Sciatic nerve (tissue), 2 donors: ENCODE measurements at regions not wholly inside any gene's neighbourhood (a gene's known extent, or its start where the extent isn't known, plus 50 kb on each side); places are given as distances from the start of the nearest gene placed in this dataset.
"Not testable (repeated sequence)": the region's sequence is repeated elsewhere in the genome, so short reads cannot be mapped to it uniquely, and the experiment has no call there.

Experiments used
- ATAC-seq: fragments of 200-7000 bp; cut with Tn5 transposase; one replicate; pipeline ENCODE4 v1.9.1; 2020; ENCODE audit warnings: mild to moderate bottlenecking, moderate library complexity
- DNase-seq: peaks from one replicate; pipeline ENCODE4 v3.0.0-alpha.2; 2020; ENCODE audit warnings: low spot score
- intact Hi-C: fragments of 100-400 bp; cut with DNase I; formaldehyde crosslinking; loops from one replicate; pipeline ENCODE4 v1.14.2; 2022
- donor health status: DM: no; HTN: no; CAD: no.
- donor health status: DM: no; HTN: no; CAD: no.

DNA sequence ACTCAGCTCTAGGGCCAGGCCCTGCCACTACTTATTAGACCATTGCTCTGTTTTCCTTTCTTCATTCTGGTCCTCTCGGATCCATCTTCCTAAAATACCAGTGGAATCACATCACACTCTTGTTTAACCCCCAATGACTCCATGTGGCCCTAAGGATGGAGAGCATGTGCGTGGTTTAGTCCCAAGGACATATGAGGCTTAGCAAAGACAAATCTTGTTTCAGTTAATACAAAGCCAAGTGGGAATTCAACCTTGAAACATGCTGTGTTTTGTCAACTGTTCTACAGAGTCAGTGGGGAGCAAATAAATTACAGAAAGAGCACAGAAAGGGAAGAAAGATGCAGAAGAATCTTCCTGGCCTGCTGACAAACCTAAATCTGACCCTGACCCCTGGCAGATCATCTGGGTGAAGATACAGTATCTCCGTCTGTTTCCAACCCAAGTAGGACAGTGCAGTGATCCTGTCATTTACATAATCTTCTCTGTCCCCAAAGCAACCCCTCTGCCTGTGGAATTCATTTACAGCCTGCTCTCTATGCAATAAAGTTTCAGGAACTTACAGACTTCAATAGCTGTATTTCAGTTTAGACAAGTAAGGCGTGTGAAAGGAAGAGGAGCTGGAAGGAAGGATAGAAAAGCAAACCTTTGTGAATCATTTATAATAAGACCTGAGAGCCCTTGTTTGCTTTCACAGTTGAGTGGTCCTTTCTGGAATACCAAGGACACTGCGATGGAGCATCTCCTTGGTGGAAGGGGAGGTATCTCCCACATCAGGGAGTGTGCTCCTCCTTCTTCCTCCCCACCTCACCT, 144.0 kb downstream of the THBS2 start:
- DNase-seq (no peak), ATAC-seq (peak; percentile 81)
- intact Hi-C loops = no loop called here

DNA sequence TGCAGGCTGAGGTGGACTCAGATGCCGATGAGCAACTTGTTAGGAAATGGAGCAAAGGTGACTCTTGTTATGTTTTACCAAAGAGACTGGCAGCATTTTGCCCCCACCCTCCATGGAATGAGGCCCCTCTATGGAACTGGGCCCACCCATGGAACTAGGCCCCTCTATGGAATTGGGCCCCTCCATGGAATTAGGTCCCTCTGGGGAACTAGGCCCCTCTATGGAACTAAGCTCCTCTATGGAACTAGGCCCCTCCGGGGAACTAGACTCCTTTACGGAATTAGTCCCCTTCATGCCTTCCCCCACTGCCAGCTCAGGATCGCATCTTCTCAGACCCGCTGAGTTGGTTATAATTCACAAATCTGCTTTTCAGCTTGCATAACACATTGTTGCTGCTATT, 144.9 kb downstream of the THBS2 start:
- no peak for ATAC-seq
- intact Hi-C loops = no loop called here
- DNase-seq = no peak

DNA sequence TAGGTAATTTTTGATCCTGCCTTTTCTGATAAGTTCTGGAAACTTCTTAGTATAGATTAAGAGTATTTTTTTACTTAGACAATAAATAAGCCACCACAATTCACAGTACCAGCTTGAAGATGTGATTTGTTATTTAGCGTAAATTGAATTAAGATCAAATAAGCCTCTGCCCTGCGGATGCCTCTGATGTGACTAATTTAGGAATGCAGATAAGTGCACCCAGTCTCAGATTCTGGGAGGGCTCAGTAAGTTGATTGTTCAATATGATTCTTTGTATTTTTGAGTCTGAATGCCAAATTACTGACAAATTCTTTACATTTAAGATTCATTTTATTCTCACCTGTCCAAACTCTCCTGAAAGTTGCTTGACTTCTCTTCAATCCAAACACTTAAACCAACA, 147.5 kb downstream of the THBS2 start:
- no peak for ATAC-seq
- no peak for DNase-seq
- intact Hi-C loops = no loop called here

DNA sequence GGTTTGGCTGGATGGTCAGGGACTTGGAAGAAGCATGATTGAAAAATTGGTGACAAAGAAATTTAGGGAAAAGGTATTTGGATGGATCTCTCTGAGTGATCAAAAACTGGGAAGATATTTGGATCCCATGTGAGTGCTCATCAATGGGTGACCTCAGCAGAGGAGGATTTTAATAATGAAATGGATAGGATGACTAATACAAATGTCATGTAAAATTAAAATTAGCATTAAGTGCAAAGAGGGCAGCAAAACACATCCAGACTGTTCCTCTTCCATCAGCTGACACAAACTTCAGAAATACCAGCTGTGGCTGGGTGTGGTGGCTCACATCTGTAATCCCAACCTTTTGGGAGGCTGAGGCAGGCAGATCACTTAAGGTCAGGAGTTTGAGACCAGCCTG, 151.7 kb downstream of the THBS2 start:
- DNase-seq (no peak), ATAC-seq (no peak)
- intact Hi-C loops = no loop called here

DNA sequence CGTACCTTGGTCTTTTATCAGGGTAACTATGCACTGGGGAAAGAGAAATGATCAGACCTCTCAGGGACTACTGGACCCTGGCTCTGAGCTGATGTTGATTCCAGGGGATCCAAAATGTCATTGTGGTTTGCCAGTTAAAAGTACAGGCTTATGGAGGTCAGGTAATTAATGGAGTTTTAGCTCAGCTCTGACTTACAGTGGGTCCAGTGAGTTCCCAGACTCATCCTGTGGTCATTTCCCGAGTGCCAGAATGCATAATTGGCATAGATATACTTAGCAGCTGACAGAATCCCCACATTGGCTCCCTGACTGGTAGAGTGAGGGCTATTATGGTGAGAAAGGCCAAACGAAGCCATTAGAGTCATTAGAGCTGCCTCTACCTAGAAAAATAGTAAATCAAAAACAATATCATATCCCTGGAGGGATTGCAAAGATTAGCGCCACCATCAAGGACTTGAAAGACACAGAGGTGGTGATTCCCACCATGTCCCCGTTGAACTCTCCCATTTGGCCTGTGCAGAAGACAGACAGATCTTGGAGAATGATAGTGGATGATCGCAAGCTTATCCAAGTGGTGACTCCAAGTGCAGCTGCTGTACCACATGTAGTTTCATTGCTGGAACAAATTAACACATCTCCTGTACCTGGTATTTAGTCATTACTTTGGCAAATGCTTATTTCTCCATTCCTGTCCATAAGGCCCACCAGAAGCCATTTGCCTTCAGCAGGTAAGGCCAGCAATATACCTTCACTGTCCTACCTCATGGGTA, 152.4 kb downstream of the THBS2 start:
- DNase-seq (no peak), ATAC-seq (no peak)
- intact Hi-C loops = no loop called here

DNA sequence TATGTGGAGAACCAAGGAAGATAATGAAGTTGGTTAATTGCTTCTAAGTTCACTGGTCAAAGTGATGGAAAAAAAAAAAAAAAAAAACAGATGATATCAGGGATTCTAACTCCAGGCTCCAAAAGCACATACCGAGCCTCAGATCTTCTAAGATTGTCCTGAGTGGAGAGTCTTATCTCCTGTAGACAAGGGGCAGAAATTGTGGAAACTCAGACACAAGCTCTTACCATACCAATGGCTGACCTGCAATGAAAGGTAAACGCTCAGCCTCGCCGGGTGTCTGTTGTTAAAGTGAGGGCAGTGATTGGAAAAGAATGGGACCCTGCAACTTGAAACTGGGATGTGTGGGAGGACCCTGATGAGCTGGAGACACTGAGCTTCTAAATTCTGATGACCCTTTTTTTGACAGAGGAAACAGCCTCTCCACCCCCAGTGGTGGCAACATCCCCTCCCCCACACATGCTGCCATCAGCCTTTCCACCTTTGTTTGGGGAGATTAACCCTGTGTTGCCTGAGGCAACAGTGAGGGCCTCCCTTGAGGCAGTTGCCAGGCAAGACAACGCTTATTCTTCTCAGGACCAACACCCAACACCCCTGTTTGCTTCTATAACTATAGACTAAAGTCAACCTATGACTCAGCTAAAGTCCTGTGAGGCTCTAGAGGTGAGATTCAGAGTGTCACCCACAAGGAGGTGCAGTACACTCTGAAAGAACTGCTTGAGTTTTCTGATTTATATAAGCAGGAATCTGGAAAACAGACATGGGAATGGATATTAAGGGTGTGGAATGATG, 154.0 kb downstream of the THBS2 start:
- ATAC-seq (no peak), DNase-seq (no peak)
- intact Hi-C loops = no loop called here

DNA sequence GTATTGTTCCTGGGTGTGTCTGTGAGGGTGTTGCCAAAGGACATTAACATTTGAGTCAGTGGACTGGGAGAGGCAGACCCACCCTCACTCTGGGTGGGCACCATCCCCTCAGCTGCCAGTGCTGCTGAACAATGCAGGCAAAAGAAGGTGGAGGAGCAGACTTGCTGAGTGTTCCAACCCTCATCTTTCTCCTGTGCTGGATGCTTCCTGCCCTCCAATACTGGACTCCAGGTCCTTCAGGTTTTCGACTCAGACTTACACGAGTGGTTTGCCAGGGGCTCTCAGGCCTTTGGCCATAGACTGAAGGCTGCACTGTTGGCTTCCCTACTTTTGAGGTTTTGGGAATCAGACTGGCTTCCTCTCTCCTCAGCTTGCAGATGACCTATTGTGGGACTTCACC, 155.0 kb downstream of the THBS2 start:
- ATAC-seq, DNase-seq, intact Hi-C loops: not testable (repeated sequence)

DNA sequence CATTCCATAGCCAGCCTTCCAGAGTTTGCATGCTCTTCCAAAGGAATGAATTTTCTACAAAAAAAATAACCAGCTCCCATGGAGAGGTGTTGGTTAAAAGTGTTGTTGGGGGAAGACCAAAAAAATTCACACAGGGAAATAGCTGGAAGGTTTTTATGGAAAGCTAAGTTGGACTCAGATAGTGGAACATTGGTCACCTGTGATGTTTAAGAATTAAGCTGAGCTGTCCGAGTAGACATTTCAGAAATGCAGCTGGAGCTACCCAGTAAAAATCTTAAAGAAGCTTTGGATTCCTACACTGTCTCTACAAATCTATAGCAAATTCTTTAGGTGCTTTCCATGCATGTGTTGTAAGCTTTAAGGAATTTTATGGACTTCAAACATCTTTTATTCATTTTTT, 155.5 kb downstream of the THBS2 start:
- intact Hi-C loops = no loop called here
- no peak for DNase-seq
- ATAC-seq = no peak

DNA sequence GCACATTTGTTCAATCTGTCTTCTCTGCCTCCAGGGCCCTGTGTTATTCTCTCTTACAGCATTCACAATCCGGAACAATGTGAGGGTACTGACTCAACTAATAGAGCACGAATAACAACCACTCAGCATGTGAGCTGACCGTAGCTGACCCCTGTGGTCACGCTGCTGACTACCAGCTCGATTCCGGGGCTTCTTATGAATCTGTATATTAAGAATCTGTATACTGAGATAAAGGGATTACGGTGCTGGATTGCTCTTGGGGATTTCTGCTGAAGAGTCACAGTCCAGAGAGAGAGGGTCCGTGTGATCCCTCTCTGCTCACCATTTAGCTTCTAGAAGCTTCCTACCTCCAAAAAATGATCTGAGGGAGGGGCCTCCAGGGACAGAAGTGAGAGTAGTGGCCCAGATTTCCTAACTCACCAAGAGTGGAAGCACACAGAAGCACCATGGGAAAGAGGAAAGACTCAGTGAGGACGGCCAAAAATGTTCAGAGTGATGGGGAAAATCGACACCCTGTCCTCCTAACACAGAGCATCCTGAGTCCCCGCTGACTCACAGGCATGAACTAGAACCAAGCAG, 156.2 kb downstream of the THBS2 start:
- ATAC-seq (peak; percentile 85), DNase-seq (no peak)
- intact Hi-C loops = no loop called here

DNA sequence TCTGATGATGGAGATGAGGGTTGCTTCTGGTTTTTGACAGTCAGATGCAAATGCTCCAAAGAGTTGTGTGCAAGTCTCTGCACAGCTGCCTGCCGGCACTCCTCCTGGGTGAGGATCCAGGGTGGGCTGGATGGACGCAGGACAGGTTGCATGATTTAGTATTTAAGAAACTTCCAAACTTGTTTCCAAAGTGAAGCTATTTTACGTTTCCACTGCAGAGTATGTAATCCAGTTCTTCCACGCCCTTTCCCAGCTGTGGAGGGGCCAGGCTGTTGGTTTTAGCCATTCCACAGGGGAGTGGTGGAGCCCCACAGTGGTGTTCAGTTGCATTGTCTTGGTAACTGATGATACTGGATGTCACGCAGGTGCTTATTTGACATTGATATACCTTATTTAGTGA, 157.3 kb downstream of the THBS2 start:
- intact Hi-C loops = no loop called here
- DNase-seq = no peak
- no peak for ATAC-seq

DNA sequence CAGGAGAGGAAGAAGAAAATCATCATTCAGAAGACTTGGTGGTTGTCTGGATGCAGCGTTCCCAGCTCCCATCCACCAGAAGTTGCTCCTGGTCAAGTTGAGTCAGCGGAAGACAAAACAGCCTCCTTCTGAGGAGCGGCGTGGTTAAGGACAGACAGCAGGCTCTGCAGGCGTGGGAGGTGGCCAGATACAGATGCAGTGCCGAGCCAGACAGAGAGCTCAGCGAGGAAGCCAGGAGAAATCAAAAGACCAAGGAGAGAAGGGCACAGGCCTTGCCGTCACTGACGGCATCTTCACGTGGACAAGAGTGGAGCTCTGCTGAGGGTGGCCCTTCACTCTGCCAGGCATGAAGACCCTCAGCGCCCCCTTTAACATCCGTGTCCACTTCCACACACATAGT, 158.5 kb downstream of the THBS2 start:
- DNase-seq = no peak
- no peak for ATAC-seq
- intact Hi-C loops = no loop called here

DNA sequence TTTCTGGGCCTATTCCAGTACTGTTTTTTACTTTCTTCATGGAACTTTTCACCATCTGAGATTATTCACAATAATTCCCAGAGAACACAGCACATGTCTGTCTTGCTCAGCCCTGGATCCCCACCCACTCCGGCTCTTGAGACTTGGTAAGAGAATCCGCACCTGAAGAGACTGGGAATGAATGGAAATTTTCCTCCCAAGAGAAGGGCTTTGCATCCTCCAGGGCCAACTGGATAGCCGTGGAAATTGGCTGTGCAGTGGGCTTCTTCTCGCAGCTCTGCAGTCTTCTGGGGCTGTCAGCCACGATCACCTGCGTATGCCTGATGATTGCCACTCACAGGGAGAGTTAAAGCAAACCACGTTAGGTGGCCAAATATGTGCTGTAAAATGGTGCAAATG, 159.1 kb downstream of the THBS2 start:
- ATAC-seq (no peak), DNase-seq (no peak)
- intact Hi-C loops = no loop called here

DNA sequence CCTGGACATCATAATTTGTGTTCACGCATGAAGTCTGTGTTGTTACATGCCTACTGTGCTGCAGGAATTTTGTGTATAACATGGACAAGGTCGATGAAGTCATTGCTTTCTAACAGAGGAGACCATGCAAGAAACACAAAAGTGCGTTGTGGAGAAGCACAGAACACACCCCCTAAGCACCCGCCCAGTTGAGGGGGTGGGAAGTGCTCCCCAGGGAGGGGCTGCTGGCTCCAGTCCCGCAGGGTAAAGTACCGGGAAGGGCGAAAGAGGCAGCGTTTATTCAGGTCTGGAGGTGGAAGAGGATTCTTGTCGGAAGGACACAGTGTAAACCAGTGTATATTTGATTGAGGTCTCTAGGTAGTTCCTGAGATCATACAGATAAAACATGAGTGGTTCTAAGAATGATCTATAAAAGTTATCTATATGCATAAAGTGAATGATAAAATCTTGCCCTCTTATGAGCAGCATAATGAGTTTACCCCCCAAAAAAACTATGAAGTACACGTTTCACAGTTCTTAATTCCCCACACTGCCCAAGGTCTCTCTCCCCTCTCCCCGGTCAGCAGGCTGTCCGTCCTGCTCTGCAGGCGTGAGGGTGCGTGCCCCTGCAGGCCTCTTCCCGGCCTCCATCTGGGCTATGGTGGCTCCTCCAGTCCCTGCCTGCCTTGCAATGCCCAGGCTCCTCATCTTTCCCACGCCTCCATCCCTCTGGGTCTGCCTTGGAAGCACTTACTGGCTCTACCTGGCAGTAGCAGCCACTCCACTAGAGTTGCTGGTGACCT, 159.7 kb downstream of the THBS2 start:
- ATAC-seq = peak; percentile 16

DNA sequence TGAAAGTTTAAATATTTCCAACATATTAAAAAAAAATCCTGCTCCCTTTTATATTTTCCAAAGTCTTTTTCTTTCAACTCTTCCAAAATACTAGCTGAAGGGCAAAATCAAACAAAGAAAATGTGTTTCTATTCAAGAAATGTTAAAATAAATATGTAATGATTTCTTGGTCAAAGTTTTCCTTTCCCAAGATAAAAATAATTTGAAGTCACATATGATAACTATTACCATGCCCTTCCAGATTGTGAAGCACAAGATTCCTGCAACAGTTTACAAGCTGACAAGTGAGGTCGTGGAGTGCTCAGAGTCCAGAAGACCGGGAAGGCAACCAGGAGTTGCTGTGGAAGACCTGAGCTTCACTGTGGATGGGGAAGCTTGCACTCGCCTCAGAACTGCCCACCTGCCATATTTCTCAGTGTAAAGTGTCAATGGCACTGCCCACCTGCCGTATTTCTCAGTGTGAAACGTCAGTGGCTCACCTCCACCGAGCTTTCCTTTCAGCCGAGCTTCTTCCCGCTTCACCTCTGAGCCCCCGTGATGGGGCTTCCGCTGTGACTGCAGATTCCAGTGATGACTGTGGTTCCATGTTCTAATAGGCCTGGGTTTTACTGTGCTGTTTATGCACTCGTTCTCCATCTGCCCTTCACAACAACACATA, 160.5 kb downstream of the THBS2 start:
- intact Hi-C loops = no loop called here
- DNase-seq (no peak), ATAC-seq (peak; percentile 39)

More for the DNA sequence above, 159.7 kb downstream of the THBS2 start:
- intact Hi-C loops = no loop called here
- no peak for DNase-seq

DNA sequence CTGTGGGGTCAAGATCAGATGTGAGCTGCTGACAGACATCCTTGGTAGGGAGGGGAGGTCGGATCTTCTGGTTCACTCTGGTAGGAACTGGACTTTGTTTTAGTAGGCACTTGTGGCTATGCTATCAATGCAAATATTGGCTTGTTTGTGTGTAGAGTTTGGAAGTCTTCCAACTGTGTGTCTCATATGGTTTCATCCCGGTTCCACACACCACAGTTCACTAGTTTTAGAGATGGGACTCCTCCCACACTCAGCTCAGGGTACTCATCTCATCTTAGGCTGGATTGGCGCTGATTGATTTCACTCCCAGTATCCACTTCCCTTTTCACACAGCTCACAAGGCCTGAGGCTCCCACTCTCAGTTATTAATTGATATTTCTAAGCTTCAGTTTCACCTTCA, 161.3 kb downstream of the THBS2 start:
- DNase-seq (no peak), ATAC-seq (no peak)
- intact Hi-C loops = no loop called here

DNA sequence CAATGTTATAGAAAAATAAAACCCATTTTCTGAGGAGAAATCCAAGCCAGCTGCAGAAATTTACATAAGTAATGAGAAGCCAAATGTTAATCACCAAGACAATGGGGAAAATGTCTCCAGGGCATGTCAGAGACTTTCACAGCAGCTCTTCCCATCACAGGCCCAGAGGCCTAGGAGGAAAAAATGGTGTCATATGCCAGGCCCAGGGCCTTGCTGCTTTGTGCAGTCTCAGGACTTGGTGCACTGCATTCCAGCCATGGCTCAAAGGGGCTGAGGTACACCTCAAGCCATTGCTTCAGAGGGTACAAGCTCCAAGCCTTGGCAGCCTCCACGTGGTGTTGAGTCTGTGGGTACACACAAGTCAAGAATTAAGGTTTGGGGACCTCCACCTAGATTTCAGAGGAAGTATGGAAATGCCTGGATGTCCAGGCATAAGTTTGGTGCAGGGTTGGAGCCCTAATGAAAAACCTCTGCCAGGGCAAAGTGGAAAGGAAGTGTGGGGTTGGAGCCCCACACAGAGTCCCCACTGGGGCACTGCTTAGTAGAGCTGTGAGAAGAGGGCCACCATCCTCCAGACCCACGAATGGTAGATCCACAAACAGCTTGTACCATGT, 163.0 kb downstream of the THBS2 start:
- intact Hi-C loops, DNase-seq, ATAC-seq: not testable (repeated sequence)

DNA sequence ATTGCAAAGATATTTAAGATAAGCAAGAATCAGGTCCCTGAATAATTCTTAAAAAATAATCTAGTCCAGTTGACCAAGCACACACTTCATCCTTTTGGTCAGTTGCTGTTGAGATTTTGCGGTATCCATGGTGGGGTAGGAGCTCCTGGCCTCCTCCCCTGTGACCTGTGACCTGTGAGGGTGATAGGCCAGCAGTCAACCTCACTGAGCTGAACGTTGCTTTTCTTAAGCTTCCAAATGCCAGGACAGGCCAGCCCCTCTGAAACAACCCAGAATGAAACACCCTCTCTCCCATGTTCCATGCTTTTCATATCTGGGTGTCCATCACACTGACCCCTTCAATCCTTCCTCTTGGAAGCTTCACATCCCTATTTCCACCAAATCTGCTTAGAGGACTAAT, 164.9 kb downstream of the THBS2 start:
- no peak for DNase-seq
- ATAC-seq = no peak
- intact Hi-C loops = no loop called here
